PC-9 (cell line): ENCODE measurements at regions not wholly inside any gene's neighbourhood (a gene's known extent, or its start where the extent isn't known, plus 50 kb on each side); places are given as distances from the start of the nearest gene placed in this dataset.

Experiments used
- BruUV-seq: library from RNA; stranded (reverse); fragments of 400-500 nt; replicated peaks from 2 replicates; lab custom pipeline; 2021; lab: Mats Ljungman, UMichigan
- CTCF ChIA-PET: fragments of 300-600 bp; sonication (Branson Sonifier 250); formaldehyde crosslinking; loops from one replicate; lab custom pipeline; 2022; ENCODE audit warnings: antibody characterized with exemption; lab: Charles Lee
- POLR2A ChIA-PET: fragments of 300-600 bp; sonication (Branson Sonifier 250); formaldehyde crosslinking; loops from one replicate; lab custom pipeline; 2022; ENCODE audit warnings: antibody characterized with exemption; ENCODE audit not compliant: unreplicated experiment; lab: Charles Lee
- DNase-seq, 2 experiments: peaks; one replicate each; pipeline versions ENCODE4 v3.0.0 to v3.0.0-alpha.2; 2015 to 2022; ENCODE audit warnings: mixed read lengths in 1 of 2
- H2AFZ ChIP-seq: fragments of 200-600 bp; sonication (generic); 2 replicates; pipeline ENCODE4 v1.8.1; 2017; ENCODE audit warnings: antibody characterized with exemption
- H3F3A ChIP-seq: fragments of 200-600 bp; sonication (generic); 2 replicates; pipeline ENCODE4 v1.8.1; 2017; ENCODE audit warnings: antibody characterized with exemption, mild to moderate bottlenecking, low read depth; ENCODE audit not compliant: insufficient read depth
- H3K27ac ChIP-seq: fragments of 200-600 bp; sonication (generic); 2 replicates; pipeline ENCODE4 v1.6.1; 2016; ENCODE audit warnings: mixed run types
- H3K27me3 ChIP-seq: fragments of 200-600 bp; sonication (generic); 2 replicates; pipeline ENCODE4 v1.6.1; 2016; ENCODE audit warnings: low read depth, mixed run types; ENCODE audit not compliant: insufficient read depth
- H3K36me3 ChIP-seq: fragments of 200-600 bp; sonication (generic); 2 replicates; pipeline ENCODE4 v1.6.1; 2016; ENCODE audit warnings: low read depth, mixed run types
- H3K4me1 ChIP-seq: fragments of 200-600 bp; sonication (generic); replicated peaks from 2 replicates; pipeline ENCODE4 v1.6.1; 2016; ENCODE audit warnings: mixed run types; ENCODE audit not compliant: insufficient read depth
- H3K4me2 ChIP-seq: fragments of 200-600 bp; sonication (generic); 2 replicates; pipeline ENCODE4 v1.6.1; 2017; ENCODE audit warnings: mixed run types
- H3K4me3 ChIP-seq: fragments of 200-600 bp; sonication (generic); 2 replicates; pipeline ENCODE4 v1.6.1; 2016; ENCODE audit warnings: mixed run types
- H3K79me2 ChIP-seq: fragments of 200-600 bp; sonication (generic); 2 replicates; pipeline ENCODE4 v1.6.1; 2017; ENCODE audit warnings: low read depth, mixed run types
- H3K9me2 ChIP-seq: fragments of 200-600 bp; sonication (generic); 2 replicates; pipeline ENCODE4 v1.8.1; 2017; ENCODE audit warnings: mild to moderate bottlenecking; ENCODE audit not compliant: insufficient read depth
- H3K9me3 ChIP-seq: fragments of 200-600 bp; sonication (generic); 2 replicates; pipeline ENCODE4 v1.8.1; 2016; ENCODE audit warnings: low read depth; ENCODE audit not compliant: insufficient read depth
- H4K20me1 ChIP-seq: fragments of 200-600 bp; sonication (generic); 2 replicates; pipeline ENCODE4 v1.8.1; 2017; ENCODE audit not compliant: insufficient read depth
- EZH2 ChIP-seq: fragments of 200-600 bp; sonication (generic); IDR thresholded peaks from 2 replicates; pipeline ENCODE4 v1.8.0; 2017; ENCODE audit warnings: antibody characterized with exemption, low read depth
- intact Hi-C: fragments of 100-400 bp; cut with micrococcal nuclease; formaldehyde crosslinking; loops from one replicate; pipeline ENCODE4 v1.10.0; 2022; ENCODE audit not compliant: unreplicated experiment
- TF ChIP-seq, protein P1 (sequence below): fragments of 200-600 bp; sonication (generic); conservative IDR thresholded peaks from 2 replicates; pipeline ENCODE4 v1.6.1; 2017; ENCODE audit warnings: mixed run types, antibody characterized with exemption, mild to moderate bottlenecking, moderate library complexity

DNA sequence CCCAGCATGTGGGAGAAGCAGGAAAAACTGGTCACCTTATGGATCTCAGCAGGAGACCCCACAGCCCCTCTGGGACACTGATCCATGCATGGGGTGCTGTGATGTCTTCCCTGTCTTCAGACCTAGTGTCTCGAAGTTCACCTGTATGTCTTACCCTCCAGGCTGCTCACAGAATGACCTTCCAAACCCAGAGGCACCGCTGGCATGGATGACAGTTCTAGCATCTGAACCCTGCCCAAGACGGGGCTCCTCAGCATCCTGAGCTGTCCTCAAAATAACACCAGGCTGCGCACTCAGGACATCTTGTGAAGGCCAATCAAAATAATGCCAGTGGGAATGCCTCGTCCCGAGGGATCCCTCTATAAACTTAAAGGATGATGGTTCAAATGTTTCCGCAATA lies 824.9 kb downstream of the TBC1D22A start:
- H3K4me3 ChIP-seq = no peak overlapping the region
- no peak for DNase-seq
- H3K9me3 ChIP-seq = no peaks in the 10 kb centered on the region
- H3K27ac ChIP-seq = no peak overlapping the region
- ChIA-PET CTCF (no interaction called here), POLR2A (no interaction called here)
- no peaks in the 10 kb centered on the region for H3K4me1 ChIP-seq
- H3K27me3 ChIP-seq = peaks cover 48% of the 10 kb centered on the region
- H2AFZ ChIP-seq = no peak overlapping the region
- no peaks in the 10 kb centered on the region for H3K9me2 ChIP-seq
- intact Hi-C loops = no loop called here
- H3K4me2 ChIP-seq = no peak overlapping the region
- H3K79me2 ChIP-seq = no peaks in the 10 kb centered on the region
- H3F3A ChIP-seq = no peaks in the 10 kb centered on the region
- BruUV-seq = no TSS peak
- TF ChIP-seq, protein P1, sequence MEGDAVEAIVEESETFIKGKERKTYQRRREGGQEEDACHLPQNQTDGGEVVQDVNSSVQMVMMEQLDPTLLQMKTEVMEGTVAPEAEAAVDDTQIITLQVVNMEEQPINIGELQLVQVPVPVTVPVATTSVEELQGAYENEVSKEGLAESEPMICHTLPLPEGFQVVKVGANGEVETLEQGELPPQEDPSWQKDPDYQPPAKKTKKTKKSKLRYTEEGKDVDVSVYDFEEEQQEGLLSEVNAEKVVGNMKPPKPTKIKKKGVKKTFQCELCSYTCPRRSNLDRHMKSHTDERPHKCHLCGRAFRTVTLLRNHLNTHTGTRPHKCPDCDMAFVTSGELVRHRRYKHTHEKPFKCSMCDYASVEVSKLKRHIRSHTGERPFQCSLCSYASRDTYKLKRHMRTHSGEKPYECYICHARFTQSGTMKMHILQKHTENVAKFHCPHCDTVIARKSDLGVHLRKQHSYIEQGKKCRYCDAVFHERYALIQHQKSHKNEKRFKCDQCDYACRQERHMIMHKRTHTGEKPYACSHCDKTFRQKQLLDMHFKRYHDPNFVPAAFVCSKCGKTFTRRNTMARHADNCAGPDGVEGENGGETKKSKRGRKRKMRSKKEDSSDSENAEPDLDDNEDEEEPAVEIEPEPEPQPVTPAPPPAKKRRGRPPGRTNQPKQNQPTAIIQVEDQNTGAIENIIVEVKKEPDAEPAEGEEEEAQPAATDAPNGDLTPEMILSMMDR = no peak
- TF ChIP-seq EZH2 = no peak
- no peaks in the 10 kb centered on the region for H4K20me1 ChIP-seq
- no peaks in the 10 kb centered on the region for H3K36me3 ChIP-seq

GRCh38 chr22:47586946-47587345 lies 824.5 kb downstream of the TBC1D22A start:
- ChIA-PET CTCF (no interaction called here), POLR2A (no interaction called here)
- Histone ChIP-seq H3K4me1 (no peaks in the 10 kb centered on the region), H3K27ac (no peak overlapping the region), H3K36me3 (no peaks in the 10 kb centered on the region), H3K4me2 (no peak overlapping the region), H3F3A (no peaks in the 10 kb centered on the region), H2AFZ (no peak overlapping the region), H3K9me3 (no peaks in the 10 kb centered on the region), H3K9me2 (no peaks in the 10 kb centered on the region), H3K79me2 (no peaks in the 10 kb centered on the region), H4K20me1 (no peaks in the 10 kb centered on the region), H3K4me3 (no peak overlapping the region), H3K27me3 (peaks cover 44% of the 10 kb centered on the region)
- TF ChIP-seq, protein P1 = no peak
- TF ChIP-seq EZH2 = no peak
- no TSS peak for BruUV-seq
- intact Hi-C loops = no loop called here
- DNase-seq = no peak

GRCh38 chr22:47586038-47586437 lies 823.6 kb downstream of the TBC1D22A start:
- Histone ChIP-seq H3F3A (no peaks in the 10 kb centered on the region), H4K20me1 (no peaks in the 10 kb centered on the region), H2AFZ (no peak overlapping the region), H3K4me2 (no peak overlapping the region), H3K79me2 (no peaks in the 10 kb centered on the region), H3K9me3 (peaks cover 5% of the 10 kb centered on the region; the same call in 1 of the 2 replicates), H3K4me1 (no peaks in the 10 kb centered on the region), H3K9me2 (no peaks in the 10 kb centered on the region), H3K36me3 (no peaks in the 10 kb centered on the region), H3K27me3 (peaks cover 38% of the 10 kb centered on the region), H3K27ac (no peak overlapping the region), H3K4me3 (no peak overlapping the region)
- no peak for DNase-seq
- ChIA-PET POLR2A (no interaction called here), CTCF (interaction anchor here (0.5 kb wide), 1 partner anchor 817 kb away, joined by 3 read pairs; no protein-coding TSS in a partner anchor)
- intact Hi-C loops = no loop called here
- BruUV-seq = no TSS peak
- TF ChIP-seq, protein P1 = peak; percentile 31; the same call in 1 of the 2 replicates
- TF ChIP-seq EZH2 = no peak
